GM12875 (cell line): ENCODE measurements at regions not wholly inside any gene's neighbourhood (a gene's known extent, or its start where the extent isn't known, plus 50 kb on each side); places are given as distances from the start of the nearest gene placed in this dataset.

Source experiments
- H3K4me3 ChIP-seq: one replicate; pipeline ENCODE4 v1.5.1; 2011; ENCODE audit warnings: low read depth, low read length, control low read depth
- TF ChIP-seq, protein P1 (sequence below): IDR thresholded peaks from 2 replicates; pipeline ENCODE4 v1.5.1; 2011; ENCODE audit warnings: low read depth, mild to moderate bottlenecking, control low read depth, inconsistent platforms, low read length, moderate library complexity, borderline replicate concordance; ENCODE audit not compliant: insufficient read depth

DNA sequence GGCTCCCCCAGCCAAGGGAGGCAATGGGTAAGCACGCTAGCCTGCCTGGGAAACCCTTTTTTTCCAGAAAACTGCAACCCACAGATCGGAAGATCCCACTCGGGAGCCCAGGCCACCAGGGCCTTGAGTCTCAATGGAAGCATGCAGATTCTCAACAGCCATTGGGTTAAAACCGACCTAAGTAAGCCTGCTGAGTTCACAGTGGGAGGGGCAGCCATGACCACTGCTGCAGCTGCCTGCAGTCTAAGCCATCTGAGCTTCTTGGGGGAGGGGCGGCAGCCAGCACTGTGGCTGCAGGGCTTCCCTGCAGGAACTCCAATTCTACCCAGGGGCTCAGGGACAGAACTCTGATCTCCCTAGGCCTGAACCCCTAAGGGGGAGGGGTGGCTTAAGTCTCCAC is 82.0 kb downstream of the DPPA2 start:
- TF ChIP-seq, protein P1, sequence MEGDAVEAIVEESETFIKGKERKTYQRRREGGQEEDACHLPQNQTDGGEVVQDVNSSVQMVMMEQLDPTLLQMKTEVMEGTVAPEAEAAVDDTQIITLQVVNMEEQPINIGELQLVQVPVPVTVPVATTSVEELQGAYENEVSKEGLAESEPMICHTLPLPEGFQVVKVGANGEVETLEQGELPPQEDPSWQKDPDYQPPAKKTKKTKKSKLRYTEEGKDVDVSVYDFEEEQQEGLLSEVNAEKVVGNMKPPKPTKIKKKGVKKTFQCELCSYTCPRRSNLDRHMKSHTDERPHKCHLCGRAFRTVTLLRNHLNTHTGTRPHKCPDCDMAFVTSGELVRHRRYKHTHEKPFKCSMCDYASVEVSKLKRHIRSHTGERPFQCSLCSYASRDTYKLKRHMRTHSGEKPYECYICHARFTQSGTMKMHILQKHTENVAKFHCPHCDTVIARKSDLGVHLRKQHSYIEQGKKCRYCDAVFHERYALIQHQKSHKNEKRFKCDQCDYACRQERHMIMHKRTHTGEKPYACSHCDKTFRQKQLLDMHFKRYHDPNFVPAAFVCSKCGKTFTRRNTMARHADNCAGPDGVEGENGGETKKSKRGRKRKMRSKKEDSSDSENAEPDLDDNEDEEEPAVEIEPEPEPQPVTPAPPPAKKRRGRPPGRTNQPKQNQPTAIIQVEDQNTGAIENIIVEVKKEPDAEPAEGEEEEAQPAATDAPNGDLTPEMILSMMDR = no peak

DNA sequence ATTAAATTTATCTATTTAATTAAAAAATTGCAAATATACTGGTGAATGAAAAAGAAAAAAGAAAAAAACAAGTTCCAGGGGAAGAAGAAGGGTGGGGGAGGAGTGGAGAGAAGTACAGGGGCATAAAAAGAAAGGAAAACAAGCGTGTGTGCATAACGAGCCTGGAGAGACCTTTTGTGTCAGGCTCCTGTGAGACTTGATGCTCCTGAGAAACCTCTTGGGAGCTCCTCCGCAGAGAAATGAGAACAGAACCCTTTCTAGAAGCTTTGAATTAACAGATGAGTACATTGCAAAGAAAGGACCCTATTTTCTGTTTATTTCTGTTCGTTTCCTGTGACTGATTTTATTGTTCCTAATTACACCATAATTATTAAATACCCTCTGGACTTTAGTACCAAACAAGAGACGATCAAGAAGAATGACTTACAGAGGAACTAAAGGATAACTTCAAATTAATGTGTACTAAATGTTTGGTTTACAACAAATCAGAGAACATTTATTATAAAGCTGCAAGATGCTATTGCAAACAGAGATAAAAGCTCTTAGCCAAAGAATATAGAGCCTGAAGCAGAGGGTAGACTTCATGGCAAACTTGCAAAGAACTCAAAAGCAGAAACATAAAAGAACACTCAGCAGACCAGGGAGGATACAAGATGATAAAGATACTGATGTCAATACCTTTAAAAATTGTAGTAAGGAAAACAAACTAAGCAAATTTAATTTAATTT is 74.7 kb downstream of the DPPA2 start:
- TF ChIP-seq, protein P1 = no peak
- H3K4me3 ChIP-seq = no peak overlapping the region

More for the DNA sequence above, 82.0 kb downstream of the DPPA2 start:
- H3K4me3 ChIP-seq = no peak overlapping the region

DNA sequence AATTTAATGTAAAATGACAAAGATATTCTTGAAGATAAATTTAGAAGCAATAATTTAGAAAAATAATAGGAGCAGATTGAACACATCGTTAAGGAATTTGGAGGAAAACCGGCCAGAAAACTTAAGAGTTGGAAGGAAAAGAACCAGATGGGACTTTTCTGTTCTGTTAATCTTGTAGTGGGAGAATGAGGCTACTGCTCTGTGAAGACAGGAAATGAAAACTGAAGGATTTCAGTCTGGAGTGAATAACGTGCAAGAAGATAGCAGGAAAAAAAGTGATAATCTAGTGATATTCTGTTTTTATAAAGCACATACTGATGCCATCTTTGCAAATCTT is 74.2 kb downstream of the DPPA2 start:
- TF ChIP-seq, protein P1 = no peak
- no peak overlapping the region for H3K4me3 ChIP-seq
